H1 (cell line): ENCODE measurements at regions not wholly inside any gene's neighbourhood (a gene's known extent, or its start where the extent isn't known, plus 50 kb on each side); places are given as distances from the start of the nearest gene placed in this dataset.
A peak's percentile ranks its signal among the peaks of the same experiment; 100 is the strongest.

ENCODE experiments used
- CTCF ChIA-PET: fragments of 300-600 bp; sonication (Branson Sonifier 250); formaldehyde crosslinking; loops from one replicate; lab custom pipeline; 2021; ENCODE audit not compliant: partially characterized antibody; lab: Charles Lee
- POLR2A ChIA-PET: fragments of 300-600 bp; sonication (Branson Sonifier 250); formaldehyde crosslinking; loops from one replicate; lab custom pipeline; 2021; ENCODE audit warnings: inconsistent platforms; ENCODE audit not compliant: partially characterized antibody; lab: Charles Lee
- DNase-seq, 2 experiments: peaks; one replicate each; pipeline versions ENCODE4 v3.0.0 to v3.0.0-alpha.2; 2010 to 2022; ENCODE audit warnings: low spot score in 2 of 2, low read depth in 1 of 2, mixed read lengths in 1 of 2
- FAIRE-seq: peaks from 2 replicates; lab custom pipeline; 2011; peaks lifted over from hg19 to GRCh38; lab: Jason Lieb, UNC
- H2AFZ ChIP-seq: 2 replicates; pipeline ENCODE4 v1.8.1; 2012; ENCODE audit warnings: low read length, inconsistent platforms
- H2AK5ac ChIP-seq: 2 replicates; pipeline ENCODE4 v1.6.1; 2013; ENCODE audit warnings: low read depth, low read length
- H2BK120ac ChIP-seq: replicated peaks from 2 replicates; pipeline ENCODE3; 2013; ENCODE audit warnings: low read depth, low read length, inconsistent platforms
- H2BK12ac ChIP-seq: 2 replicates; pipeline ENCODE4 v1.6.1; 2013; ENCODE audit warnings: low read depth, low read length
- H2BK15ac ChIP-seq: 2 replicates; pipeline ENCODE4 v1.6.1; 2013; ENCODE audit warnings: low read length
- H2BK20ac ChIP-seq: 2 replicates; pipeline ENCODE4 v1.6.1; 2013; ENCODE audit warnings: low read length
- H2BK5ac ChIP-seq: 2 replicates; pipeline ENCODE4 v1.6.1; 2013; ENCODE audit warnings: low read depth, low read length
- H3K14ac ChIP-seq: 2 replicates; pipeline ENCODE4 v1.6.1; 2013; ENCODE audit warnings: inconsistent platforms; ENCODE audit not compliant: insufficient read length
- H3K18ac ChIP-seq: 2 replicates; pipeline ENCODE4 v1.6.1; 2013; ENCODE audit warnings: low read length; ENCODE audit errors: extremely low read depth
- H3K23ac ChIP-seq: 2 replicates; pipeline ENCODE4 v1.6.1; 2013; ENCODE audit warnings: inconsistent platforms; ENCODE audit not compliant: insufficient read length
- H3K23me2 ChIP-seq: 2 replicates; pipeline ENCODE4 v1.6.1; 2013; ENCODE audit warnings: low read depth, low read length
- H3K27ac ChIP-seq: 2 replicates; pipeline ENCODE4 v1.6.1; 2011; ENCODE audit warnings: low read depth, low read length, inconsistent platforms
- H3K27me3 ChIP-seq, 4 experiments: replicated peaks in 1 of 4; 1 replicate in 1 of 4; 2 replicates in 3 of 4; pipeline versions ENCODE4 v1.6.1 to v1.8.1; 2011 to 2013; ENCODE audit warnings: low read length in 3 of 4, mild to moderate bottlenecking in 3 of 4, inconsistent platforms in 2 of 4, mixed read lengths in 2 of 4, moderate library complexity in 1 of 4; ENCODE audit not compliant: control insufficient read depth in 3 of 4, insufficient read depth in 3 of 4; ENCODE audit errors: extremely low read depth in 1 of 4
- H3K36me3 ChIP-seq, 4 experiments: 2 replicates each; pipeline versions ENCODE4 v1.6.1 to v1.8.1; 2011 to 2013; ENCODE audit warnings: mild to moderate bottlenecking in 4 of 4, low read length in 3 of 4, moderate library complexity in 2 of 4, control low read depth in 1 of 4, inconsistent platforms in 1 of 4; ENCODE audit not compliant: insufficient read depth in 4 of 4, control insufficient read depth in 2 of 4
- H3K4ac ChIP-seq: replicated peaks from 2 replicates; pipeline ENCODE3; 2013; ENCODE audit warnings: low read length, low read depth, mixed read lengths, inconsistent platforms; ENCODE audit not compliant: insufficient read length
- H3K4me1 ChIP-seq, 4 experiments: replicated peaks in 1 of 4; 1 replicate in 1 of 4; 2 replicates in 3 of 4; pipeline versions ENCODE4 v1.6.1 to v1.8.1; 2011 to 2013; ENCODE audit warnings: low read length in 3 of 4, inconsistent platforms in 2 of 4, mixed read lengths in 1 of 4; ENCODE audit not compliant: insufficient read depth in 4 of 4, control insufficient read depth in 3 of 4
- H3K4me2 ChIP-seq, 2 experiments: 2 replicates each; pipeline versions ENCODE4 v1.6.1 to v1.8.1; 2011 to 2013; ENCODE audit warnings: low read depth in 2 of 2, low read length in 2 of 2, control low read depth in 1 of 2, inconsistent platforms in 1 of 2, mild to moderate bottlenecking in 1 of 2; ENCODE audit not compliant: insufficient read depth in 1 of 2
- H3K4me3 ChIP-seq, 4 experiments: fragments of 200-600, 300-600 bp in 1 of 4; sonication (generic), shearing (Covaris generic), sonication (Bioruptor Twin) in 1 of 4; 2 replicates each; pipeline versions ENCODE4 v1.5.1 to v1.8.1; 2011 to 2016; ENCODE audit warnings: low read length in 4 of 4, low read depth in 3 of 4, control low read depth in 2 of 4, inconsistent platforms in 2 of 4, mild to moderate bottlenecking in 2 of 4, mixed read lengths in 1 of 4, moderate library complexity in 1 of 4; ENCODE audit not compliant: insufficient read depth in 2 of 4; ENCODE audit errors: extremely low read depth in 1 of 4
- H3K56ac ChIP-seq: replicated peaks from 2 replicates; pipeline ENCODE3; 2013; ENCODE audit warnings: low read depth, mild to moderate bottlenecking, mixed read lengths, low read length, inconsistent platforms; ENCODE audit not compliant: insufficient read length
- H3K79me1 ChIP-seq: 2 replicates; pipeline ENCODE4 v1.6.1; 2013; ENCODE audit warnings: low read depth, low read length, control low read depth
- H3K79me2 ChIP-seq, 2 experiments: 2 replicates each; pipeline versions ENCODE4 v1.6.1 to v1.8.1; 2012 to 2013; ENCODE audit warnings: low read length in 2 of 2, mild to moderate bottlenecking in 2 of 2, inconsistent platforms in 1 of 2; ENCODE audit not compliant: insufficient read depth in 2 of 2, control insufficient read depth in 1 of 2
- H3K9ac ChIP-seq, 4 experiments: replicated peaks in 1 of 4; 1 replicate in 1 of 4; 2 replicates in 3 of 4; pipeline versions ENCODE4 v1.6.1 to v1.8.1; 2011 to 2013; ENCODE audit warnings: low read depth in 3 of 4, low read length in 3 of 4, control low read depth in 2 of 4, mild to moderate bottlenecking in 2 of 4, moderate library complexity in 2 of 4, inconsistent platforms in 1 of 4; ENCODE audit errors: extremely low read depth in 1 of 4
- H3K9me3 ChIP-seq, 2 experiments: 2 replicates each; pipeline versions ENCODE4 v1.6.1 to v1.8.1; 2012 to 2013; ENCODE audit warnings: mild to moderate bottlenecking in 2 of 2, moderate library complexity in 2 of 2, control low read depth in 1 of 2, inconsistent platforms in 1 of 2, low read depth in 1 of 2, low read length in 1 of 2, mixed read lengths in 1 of 2; ENCODE audit not compliant: insufficient read depth in 2 of 2
- H4K20me1 ChIP-seq, 2 experiments: replicated peaks in 1 of 2; 2 replicates each; pipeline versions ENCODE3 to v1.8.1; 2011 to 2013; ENCODE audit warnings: inconsistent platforms in 2 of 2, low read length in 2 of 2, mild to moderate bottlenecking in 1 of 2; ENCODE audit not compliant: insufficient read depth in 2 of 2, control insufficient read depth in 1 of 2
- H4K5ac ChIP-seq: 2 replicates; pipeline ENCODE4 v1.6.1; 2013; ENCODE audit warnings: low read length, low read depth, mixed read lengths, inconsistent platforms; ENCODE audit not compliant: insufficient read length
- H4K8ac ChIP-seq: 2 replicates; pipeline ENCODE4 v1.8.0; 2013; ENCODE audit warnings: mild to moderate bottlenecking, moderate library complexity, low read length, inconsistent platforms; ENCODE audit not compliant: insufficient read depth; ENCODE audit errors: extremely low read depth
- H4K91ac ChIP-seq: replicated peaks from 2 replicates; pipeline ENCODE3; 2013; ENCODE audit warnings: low read length, mixed read lengths, inconsistent platforms; ENCODE audit not compliant: insufficient read length
- CBX5 ChIP-seq: fragments of 300-800, 300-1000 bp; sonication (generic); IDR thresholded peaks from 2 replicates; pipeline ENCODE4 v1.7.1; 2016; ENCODE audit warnings: antibody characterized with exemption, low read length, low read depth
- CREB1 ChIP-seq: IDR thresholded peaks from 2 replicates; pipeline ENCODE4 v1.6.1; 2012; ENCODE audit warnings: inconsistent platforms
- KDM1A ChIP-seq: fragments of 200-600, 300-600 bp; sonication (generic); IDR thresholded peaks from 2 replicates; pipeline ENCODE4 v1.7.1; 2016; ENCODE audit warnings: mild to moderate bottlenecking, low read length, borderline replicate concordance
- POLR2AphosphoS5 ChIP-seq: IDR thresholded peaks from 2 replicates; pipeline ENCODE4 v1.6.1; 2011; ENCODE audit warnings: low read depth, low read length
- WGBS, 2 experiments: shearing (Covaris generic) in 1 of 2; methylation state at CpG; one replicate each; pipeline versions ENCODE4 v1.1.6 to v1.1.7; 2013 to 2015; ENCODE audit warnings: low lambda C conversion rate in 2 of 2, mixed read lengths in 2 of 2, inconsistent platforms in 1 of 2, low coverage in 1 of 2, missing lambda C conversion rate in 1 of 2; ENCODE audit not compliant: insufficient replicate concordance in 2 of 2, insufficient coverage in 1 of 2, insufficient read length in 1 of 2; ENCODE audit errors: extremely low coverage in 1 of 2, missing lambda C conversion rate in 1 of 2; 5-methylcytosine and 5-hydroxymethylcytosine counted together

DNA sequence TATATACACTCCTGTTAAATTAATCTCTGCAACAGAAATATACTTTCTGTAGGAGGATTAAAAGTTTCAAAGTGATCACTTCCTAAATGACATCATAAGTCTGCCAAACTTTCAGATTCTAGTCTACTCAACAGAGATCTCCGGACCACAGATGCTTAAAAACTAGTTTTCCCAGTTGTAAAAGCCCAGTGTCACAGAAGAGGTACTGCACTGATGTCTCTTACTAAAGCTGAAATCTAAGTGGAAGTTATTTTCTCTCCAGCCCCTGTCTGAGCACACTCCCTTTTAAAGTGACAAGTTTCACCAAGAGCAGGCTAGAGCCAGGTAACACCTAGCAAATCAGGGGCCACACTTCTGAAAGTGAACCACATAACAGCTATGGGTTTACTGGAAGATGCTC lies 71.6 kb upstream of the DST start:
- Histone ChIP-seq H3K27me3 (no peaks in the 10 kb centered on the region), H3K4me3 (no peak overlapping the region), H2BK15ac (no peak overlapping the region), H2BK5ac (no peak overlapping the region), H3K9ac (no peak overlapping the region), H3K4me2 (no peak overlapping the region), H3K4ac (no peak overlapping the region), H3K9me3 (peaks cover 0 to 7% of the 10 kb centered on the region in 2 experiments; a peak in 1 of 4 replicates), H3K79me2 (peaks cover 0 to 82% of the 10 kb centered on the region in 2 experiments; a peak in 2 of 4 replicates), H3K36me3 (no peaks in the 10 kb centered on the region; a peak in 1 of 8 replicates), H2BK20ac (no peak overlapping the region), H3K4me1 (peaks cover 3 to 25% (median 17%) of the 10 kb centered on the region in 4 experiments), H3K27ac (no peak overlapping the region), H3K18ac (no peak overlapping the region), H3K14ac (no peak overlapping the region), H3K56ac (no peak overlapping the region), H3K23ac (peak overlapping the region; percentile 94), H2BK120ac (no peak overlapping the region), H4K91ac (peak overlapping the region; percentile 71), H4K20me1 (peaks cover 0 to 2% of the 10 kb centered on the region in 2 experiments), H2AK5ac (no peak overlapping the region), H4K5ac (no peak overlapping the region), H3K79me1 (no peaks in the 10 kb centered on the region), H4K8ac (no peak overlapping the region), H3K23me2 (no peaks in the 10 kb centered on the region), H2AFZ (no peak overlapping the region), H2BK12ac (no peak overlapping the region)
- CTCF ChIA-PET = interaction anchor here (1.2 to 10.7 kb wide), 6 partner anchors 13 to 130 kb away, joined by 3 to 102 read pairs (median 9); no protein-coding TSS in a partner anchor
- TF ChIP-seq KDM1A = no peak
- no peak for TF ChIP-seq POLR2AphosphoS5
- no peak for TF ChIP-seq CBX5
- no peak for TF ChIP-seq CREB1
- WGBS, 2 experiments = 82% methylated on average over 1 of the region's 1 CpG; no CpG with 5 or more reads in 1 of the 2 experiments
- POLR2A ChIA-PET = interaction anchor here (0.6 kb wide), 1 partner anchor 135 kb away, joined by 3 read pairs; no protein-coding TSS in a partner anchor
- FAIRE-seq (no peak), DNase-seq (no peak)
